HepG2 (cell line): ENCODE measurements at regions not wholly inside any gene's neighbourhood (a gene's known extent, or its start where the extent isn't known, plus 50 kb on each side); places are given as distances from the start of the nearest gene placed in this dataset.

Experiments used
- ATAC-seq: fragments of 200-7000 bp; cut with Tn5 transposase; 3 replicates; pipeline ENCODE4 v1.9.1; 2020; ENCODE audit warnings: mild to moderate bottlenecking, moderate library complexity
- BruUV-seq: library from RNA; stranded (reverse); fragments of 400-500 nt; replicated peaks from 2 replicates; lab custom pipeline; 2021; lab: Mats Ljungman, UMichigan
- CTCF ChIA-PET: fragments of 300-600 bp; formaldehyde crosslinking; extraction: SDS; loops from one replicate; lab custom pipeline; 2021; ENCODE audit warnings: low total read pairs, inconsistent platforms, low intra/inter-chr PET ratio; lab: Yijun Ruan, JAX
- POLR2A ChIA-PET: fragments of 350-600 bp; sonication (Branson Sonifier 250); formaldehyde crosslinking; loops from one replicate; lab custom pipeline; 2020; ENCODE audit warnings: antibody characterized with exemption, inconsistent platforms; lab: Yijun Ruan, JAX
- DNase-seq: peaks from one replicate; pipeline ENCODE4 v3.0.0-alpha.2; 2015; ENCODE audit warnings: low spot score
- FAIRE-seq: peaks from 3 replicates; lab custom pipeline; 2011; peaks lifted over from hg19 to GRCh38; lab: Jason Lieb, UNC
- H2AFZ ChIP-seq: one replicate; pipeline ENCODE4 v1.6.1; 2011; ENCODE audit warnings: low read length, inconsistent platforms
- H3K27ac ChIP-seq: fragments of 300-600 bp; 3 replicates; pipeline ENCODE4 v1.8.0; 2011; ENCODE audit warnings: mixed run types, mild to moderate bottlenecking, mixed read lengths, low read length, inconsistent platforms; ENCODE audit not compliant: insufficient read depth; ENCODE audit errors: extremely low read length
- H3K27me3 ChIP-seq, 2 experiments: fragments of 200-600 bp in 1 of 2; 2 replicates in 1 of 2; 3 replicates in 1 of 2; pipeline versions ENCODE4 v1.6.0 to v1.8.0; 2011; ENCODE audit warnings: low read length in 2 of 2, mild to moderate bottlenecking in 2 of 2, moderate library complexity in 2 of 2, inconsistent platforms in 1 of 2; ENCODE audit not compliant: insufficient read depth in 2 of 2, control insufficient read depth in 1 of 2
- H3K36me3 ChIP-seq, 2 experiments: fragments of 200-600 bp in 1 of 2; replicated peaks in 1 of 2; 2 replicates in 1 of 2; 3 replicates in 1 of 2; pipeline versions ENCODE4 v1.5.1 to v1.8.0; 2011; ENCODE audit warnings: low read length in 2 of 2, inconsistent platforms in 1 of 2; ENCODE audit not compliant: insufficient read depth in 2 of 2, control insufficient read depth in 1 of 2
- H3K4me1 ChIP-seq: 2 replicates; pipeline ENCODE4 v1.5.1; 2012; ENCODE audit warnings: low read length, inconsistent platforms; ENCODE audit not compliant: insufficient read depth
- H3K4me2 ChIP-seq: 2 replicates; pipeline ENCODE4 v1.6.0; 2011; ENCODE audit warnings: low read depth, low read length, inconsistent platforms
- H3K4me3 ChIP-seq, 3 experiments: fragments of 200-600 bp in 1 of 3; sonication (generic), shearing (Covaris generic) in 1 of 3; replicated peaks in 1 of 3; 2 replicates each; pipeline ENCODE4 v1.5.1; 2011 to 2016; ENCODE audit warnings: low read length in 3 of 3, inconsistent platforms in 2 of 3, low read depth in 2 of 3, mild to moderate bottlenecking in 2 of 3, control low read depth in 1 of 3, mixed read lengths in 1 of 3; ENCODE audit not compliant: insufficient read depth in 1 of 3
- H3K79me2 ChIP-seq: one replicate; pipeline ENCODE4 v1.6.1; 2011; ENCODE audit warnings: low read length, inconsistent platforms; ENCODE audit not compliant: insufficient read depth
- H3K9ac ChIP-seq: 2 replicates; pipeline ENCODE4 v1.6.0; 2011; ENCODE audit warnings: mild to moderate bottlenecking, low read depth, low read length, inconsistent platforms; ENCODE audit not compliant: insufficient read depth
- H3K9me3 ChIP-seq: 2 replicates; pipeline ENCODE4 v1.5.1; 2012; ENCODE audit warnings: mild to moderate bottlenecking, low read length
- H4K20me1 ChIP-seq: 2 replicates; pipeline ENCODE4 v1.6.0; 2011; ENCODE audit warnings: inconsistent platforms, mild to moderate bottlenecking, low read length, moderate library complexity; ENCODE audit not compliant: insufficient read depth
- ARHGAP35 ChIP-seq: sonication (generic); formaldehyde crosslinking; IDR thresholded peaks from 2 replicates; pipeline ENCODE4 v1.9.0; 2022; ENCODE audit warnings: mild to moderate bottlenecking, inconsistent platforms, moderate library complexity, missing genetic modification reagents, borderline replicate concordance
- ATM ChIP-seq: fragments of 450-650 bp; IDR thresholded peaks from 2 replicates; pipeline ENCODE4 v1.7.1; 2017; ENCODE audit warnings: mild to moderate bottlenecking, borderline replicate concordance
- CHD4 ChIP-seq: fragments of 200-600 bp; sonication (generic); IDR thresholded peaks from 2 replicates; pipeline ENCODE4 v1.7.0; 2017; ENCODE audit warnings: mild to moderate bottlenecking, low read length, borderline replicate concordance
- EEA1 ChIP-seq: sonication (generic); formaldehyde crosslinking; IDR thresholded peaks from 2 replicates; pipeline ENCODE4 v1.5.1; 2020; ENCODE audit warnings: mild to moderate bottlenecking, missing genetic modification reagents, borderline replicate concordance
- KDM2A ChIP-seq: sonication (generic); formaldehyde crosslinking; IDR thresholded peaks from 2 replicates; pipeline ENCODE4 v1.4.0; 2020; ENCODE audit warnings: low read depth, missing genetic modification reagents, borderline replicate concordance
- KDM4B ChIP-seq: sonication (generic); formaldehyde crosslinking; IDR thresholded peaks from 2 replicates; pipeline ENCODE4 v1.4.0; 2020; ENCODE audit warnings: missing genetic modification reagents
- NPAS2 ChIP-seq: sonication (generic); formaldehyde crosslinking; IDR thresholded peaks from 2 replicates; pipeline ENCODE4 v1.8.0; 2022; ENCODE audit warnings: mild to moderate bottlenecking, missing genetic modification reagents, borderline replicate concordance
- TSC22D2 ChIP-seq: sonication (generic); formaldehyde crosslinking; IDR thresholded peaks from 2 replicates; pipeline ENCODE4 v1.5.1; 2020; ENCODE audit warnings: missing genetic modification reagents, mild to moderate bottlenecking, borderline replicate concordance
- ZFP1 ChIP-seq: IDR thresholded peaks from 2 replicates; pipeline ENCODE4 v1.6.1; 2016
- ZNF136 ChIP-seq: sonication (generic); formaldehyde crosslinking; IDR thresholded peaks from 2 replicates; pipeline ENCODE4 v1.8.1; 2022; ENCODE audit warnings: low read depth, mild to moderate bottlenecking, moderate library complexity, missing genetic modification reagents
- ZNF207 ChIP-seq: fragments of 450-650 bp; IDR thresholded peaks from 2 replicates; pipeline ENCODE4 v1.6.1; 2016; ENCODE audit warnings: antibody characterized with exemption, borderline replicate concordance
- ZNF564 ChIP-seq: sonication (generic); formaldehyde crosslinking; IDR thresholded peaks from 2 replicates; pipeline ENCODE4 v1.8.1; 2023; ENCODE audit warnings: mild to moderate bottlenecking, missing genetic modification reagents
- ZNF790 ChIP-seq: sonication (generic); formaldehyde crosslinking; IDR thresholded peaks from 2 replicates; pipeline ENCODE4 v1.8.0; 2022; ENCODE audit warnings: missing genetic modification reagents, mild to moderate bottlenecking, borderline replicate concordance
- WGBS: methylation state at CpG from one replicate; pipeline ENCODE4 v1.1.6; 2017; ENCODE audit warnings: low lambda C conversion rate; 5-methylcytosine and 5-hydroxymethylcytosine counted together
- in situ Hi-C: cut with HindIII; loops from 2 replicates; pipeline ENCODE4 v1.10.0; 2017; ENCODE audit warnings: low pct_unique_long_range_greater_than_20kb; ENCODE audit not compliant: extremely low pct_ligation_motif_present
- intact Hi-C: fragments of 100-400 bp; cut with micrococcal nuclease; formaldehyde crosslinking; loops from one replicate; pipeline ENCODE4 v1.10.0; 2022; ENCODE audit not compliant: unreplicated experiment
- TF ChIP-seq, protein P1 (sequence below): sonication (generic); formaldehyde crosslinking; IDR thresholded peaks from 2 replicates; pipeline ENCODE4 v1.4.0; 2020; ENCODE audit warnings: missing genetic modification reagents
- TF ChIP-seq, protein P2 (sequence below): sonication (generic); formaldehyde crosslinking; IDR thresholded peaks from 2 replicates; pipeline ENCODE4 v1.8.0; 2022; ENCODE audit warnings: mild to moderate bottlenecking, missing genetic modification reagents, moderate library complexity

DNA sequence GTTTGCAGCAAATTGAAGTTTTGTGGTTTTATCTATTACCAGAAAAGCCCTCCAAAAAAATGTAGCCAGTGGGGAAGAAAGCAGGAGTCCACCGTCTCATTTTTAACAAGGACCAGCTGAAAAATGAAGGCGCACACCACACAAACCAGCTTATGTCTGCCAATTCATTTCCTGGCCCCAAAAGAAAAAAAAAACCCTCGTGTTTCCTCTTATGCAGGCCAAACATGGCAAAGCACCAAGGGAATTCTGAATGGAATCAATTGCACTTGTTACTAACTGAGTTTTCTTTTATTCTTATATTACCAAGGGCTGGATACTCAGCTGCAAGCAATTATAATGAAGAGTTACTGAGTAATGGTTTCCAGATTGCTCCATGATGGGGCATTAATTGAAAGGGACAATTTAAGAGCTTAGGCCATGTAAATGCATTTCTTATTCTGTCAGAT lies 428.3 kb upstream of the NPVF start:
- Histone ChIP-seq H3K9ac (no peak overlapping the region), H3K36me3 (no peaks in the 10 kb centered on the region), H3K27ac (no peak overlapping the region), H3K4me2 (no peak overlapping the region), H3K4me1 (no peaks in the 10 kb centered on the region), H4K20me1 (no peaks in the 10 kb centered on the region), H2AFZ (no peak overlapping the region), H3K79me2 (no peaks in the 10 kb centered on the region), H3K4me3 (no peak overlapping the region), H3K27me3 (0 out of 5 replicates have a peak, but pooled peaks cover 0 to 2% of the 10 kb centered on the region in 2 experiments), H3K9me3 (no peaks in the 10 kb centered on the region)
- ChIA-PET POLR2A (no interaction called here), CTCF (no interaction called here)
- ATAC-seq (no peak), FAIRE-seq (no peak), DNase-seq (no peak)
- intact Hi-C loops = no loop called here
- BruUV-seq = no TSS peak
- in situ Hi-C loops = no loop called here
- WGBS = 25% methylated on average over 3 of the region's 3 CpGs
- TF ChIP-seq ZNF207 (no peak), ARHGAP35 (CRISPR knock-in tag) (no peak), KDM2A (CRISPR knock-in tag) (no peak), ZNF136 (CRISPR knock-in tag) (no peak), TSC22D2 (CRISPR knock-in tag) (no peak), ATM (no peak), ZFP1 (CRISPR knock-in tag) (no peak), KDM4B (CRISPR knock-in tag) (no peak), ZNF564 (no peak), CHD4 (no peak), NPAS2 (CRISPR knock-in tag) (no peak)
- TF ChIP-seq, all 625 proteins: peak for 0

DNA sequence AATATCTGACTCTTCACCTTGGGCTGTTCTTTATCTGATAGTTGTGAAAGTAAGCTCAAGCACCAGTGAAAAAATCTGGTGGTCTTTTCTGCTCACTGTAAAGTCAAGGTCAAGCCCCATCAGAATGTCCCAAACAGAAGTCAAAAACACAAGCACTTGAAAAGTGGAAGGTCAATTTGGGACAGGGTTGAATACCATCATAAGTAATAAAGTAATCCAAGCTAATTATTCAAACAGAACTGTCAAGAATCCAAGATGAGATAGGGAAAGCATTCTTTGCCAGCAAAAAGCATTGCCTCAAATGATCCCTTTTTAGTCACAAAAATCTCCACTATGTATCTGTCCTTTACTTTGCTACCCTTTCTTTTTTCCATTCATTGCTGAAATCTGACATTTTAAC lies 430.1 kb upstream of the NPVF start:
- FAIRE-seq (no peak), ATAC-seq (no peak), DNase-seq (no peak)
- ChIA-PET CTCF (no interaction called here), POLR2A (no interaction called here)
- no peaks in the 10 kb centered on the region for H3K9me3 ChIP-seq
- no peaks in the 10 kb centered on the region for H4K20me1 ChIP-seq
- no peaks in the 10 kb centered on the region for H3K4me1 ChIP-seq
- no peak overlapping the region for H3K4me3 ChIP-seq
- no peak overlapping the region for H2AFZ ChIP-seq
- H3K4me2 ChIP-seq = no peak overlapping the region
- in situ Hi-C loops (no loop called here), intact Hi-C loops (no loop called here)
- H3K79me2 ChIP-seq = no peaks in the 10 kb centered on the region
- H3K27me3 ChIP-seq = peaks cover 0 to 2% of the 10 kb centered on the region in 2 experiments; a peak in 1 of 5 replicates
- H3K27ac ChIP-seq = no peak overlapping the region
- H3K36me3 ChIP-seq = no peaks in the 10 kb centered on the region
- BruUV-seq = no TSS peak
- H3K9ac ChIP-seq = no peak overlapping the region
- TF ChIP-seq, protein P1, sequence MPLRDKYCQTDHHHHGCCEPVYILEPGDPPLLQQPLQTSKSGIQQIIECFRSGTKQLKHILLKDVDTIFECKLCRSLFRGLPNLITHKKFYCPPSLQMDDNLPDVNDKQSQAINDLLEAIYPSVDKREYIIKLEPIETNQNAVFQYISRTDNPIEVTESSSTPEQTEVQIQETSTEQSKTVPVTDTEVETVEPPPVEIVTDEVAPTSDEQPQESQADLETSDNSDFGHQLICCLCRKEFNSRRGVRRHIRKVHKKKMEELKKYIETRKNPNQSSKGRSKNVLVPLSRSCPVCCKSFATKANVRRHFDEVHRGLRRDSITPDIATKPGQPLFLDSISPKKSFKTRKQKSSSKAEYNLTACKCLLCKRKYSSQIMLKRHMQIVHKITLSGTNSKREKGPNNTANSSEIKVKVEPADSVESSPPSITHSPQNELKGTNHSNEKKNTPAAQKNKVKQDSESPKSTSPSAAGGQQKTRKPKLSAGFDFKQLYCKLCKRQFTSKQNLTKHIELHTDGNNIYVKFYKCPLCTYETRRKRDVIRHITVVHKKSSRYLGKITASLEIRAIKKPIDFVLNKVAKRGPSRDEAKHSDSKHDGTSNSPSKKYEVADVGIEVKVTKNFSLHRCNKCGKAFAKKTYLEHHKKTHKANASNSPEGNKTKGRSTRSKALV (CRISPR knock-in tag) = no peak
- TF ChIP-seq, protein P2, sequence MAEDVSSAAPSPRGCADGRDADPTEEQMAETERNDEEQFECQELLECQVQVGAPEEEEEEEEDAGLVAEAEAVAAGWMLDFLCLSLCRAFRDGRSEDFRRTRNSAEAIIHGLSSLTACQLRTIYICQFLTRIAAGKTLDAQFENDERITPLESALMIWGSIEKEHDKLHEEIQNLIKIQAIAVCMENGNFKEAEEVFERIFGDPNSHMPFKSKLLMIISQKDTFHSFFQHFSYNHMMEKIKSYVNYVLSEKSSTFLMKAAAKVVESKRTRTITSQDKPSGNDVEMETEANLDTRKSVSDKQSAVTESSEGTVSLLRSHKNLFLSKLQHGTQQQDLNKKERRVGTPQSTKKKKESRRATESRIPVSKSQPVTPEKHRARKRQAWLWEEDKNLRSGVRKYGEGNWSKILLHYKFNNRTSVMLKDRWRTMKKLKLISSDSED (CRISPR knock-in tag) = no peak
- TF ChIP-seq ZFP1 (CRISPR knock-in tag) = no peak
- TF ChIP-seq EEA1 (CRISPR knock-in tag) = no peak
- no peak for TF ChIP-seq ZNF790 (CRISPR knock-in tag)
